Left cardiac atrium (tissue), 4 donors: ENCODE measurements at regions not wholly inside any gene's neighbourhood (a gene's known extent, or its start where the extent isn't known, plus 50 kb on each side); places are given as distances from the start of the nearest gene placed in this dataset.

Experiments
- ATAC-seq, 2 donors: fragments of 200-7000 bp; cut with Tn5 transposase; one replicate each; pipeline ENCODE4 v1.9.1; 2020; ENCODE audit warnings: mild to moderate bottlenecking in 2 of 2, moderate library complexity in 2 of 2
- DNase-seq: peaks from one replicate; pipeline ENCODE4 v3.0.0-alpha.2; 2020
- intact Hi-C, 2 donors: fragments of 100-400 bp; cut with DNase I; formaldehyde crosslinking; loops; one replicate each; pipeline versions ENCODE4 v1.14.1 to v1.15.1; 2022 to 2023
- donor health status: DM: no; HTN: yes; CAD: no.
- donor health status: DM: no; HTN: yes; CAD: no; lungs with severe emphysema.
- donor health status: DM: yes; HTN: yes; CAD: no.
- donor health status: Dilated cardiomyopathy.

DNA sequence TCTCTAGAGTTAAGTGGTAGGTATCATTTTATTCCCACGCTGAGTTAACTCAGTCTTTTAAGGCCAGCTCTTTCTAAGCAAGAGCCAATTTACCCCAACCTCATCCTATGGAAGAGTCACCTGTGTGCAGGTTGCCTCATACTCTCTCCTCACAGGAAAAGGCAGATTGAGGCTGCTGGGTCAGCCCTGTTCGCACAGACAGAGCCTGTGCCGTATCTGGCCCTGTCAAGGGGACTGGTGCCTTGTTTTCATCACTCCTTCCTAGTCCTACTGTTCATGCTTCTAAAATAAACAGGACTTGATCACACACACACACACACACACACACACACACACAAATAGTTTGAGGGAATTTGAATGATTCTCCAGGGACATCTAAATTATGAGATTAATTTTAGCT lies 285.0 kb downstream of the SLC6A15 start:
- intact Hi-C loops: no loop called here
- no peak for ATAC-seq
- no peak for DNase-seq

GRCh38 chr12:84624601-84625000 lies 288.0 kb downstream of the SLC6A15 start:
- intact Hi-C loops: no loop called here
- ATAC-seq: no peak
- DNase-seq: no peak

DNA sequence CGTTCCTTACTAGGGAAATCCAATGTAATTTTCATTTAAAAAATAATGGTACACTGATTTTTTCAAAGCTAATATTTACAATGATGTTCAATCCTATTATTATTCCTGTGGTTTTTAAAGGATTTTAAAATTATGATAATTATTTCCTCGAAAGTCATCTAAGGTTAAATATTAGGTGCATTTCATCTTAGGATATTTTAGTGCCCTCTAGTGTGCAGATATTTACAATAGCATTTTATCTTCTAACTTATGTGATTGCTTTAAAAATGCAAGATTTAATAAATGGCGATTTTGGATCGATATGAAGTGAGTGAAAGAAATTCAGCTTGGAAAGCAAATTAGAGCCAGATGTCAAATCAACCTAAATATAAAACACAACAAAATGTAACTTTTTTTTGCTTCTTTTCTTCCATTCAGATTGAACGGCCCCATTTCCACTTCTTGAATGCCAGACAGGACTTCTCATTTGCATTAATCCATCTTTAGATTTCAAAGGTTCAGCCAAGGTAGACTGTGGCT lies 293.5 kb downstream of the SLC6A15 start:
- intact Hi-C loops: no loop called here
- ATAC-seq (no peak), DNase-seq (no peak)

GRCh38 chr12:84607170-84607819 lies 305.3 kb downstream of the SLC6A15 start:
- no peak for DNase-seq
- intact Hi-C loops: no loop called here
- no peak for ATAC-seq

- intact Hi-C loops: no loop called here
Observed at GRCh38 chr12:84605983-84606382, 306.6 kb downstream of the SLC6A15 start.

DNA sequence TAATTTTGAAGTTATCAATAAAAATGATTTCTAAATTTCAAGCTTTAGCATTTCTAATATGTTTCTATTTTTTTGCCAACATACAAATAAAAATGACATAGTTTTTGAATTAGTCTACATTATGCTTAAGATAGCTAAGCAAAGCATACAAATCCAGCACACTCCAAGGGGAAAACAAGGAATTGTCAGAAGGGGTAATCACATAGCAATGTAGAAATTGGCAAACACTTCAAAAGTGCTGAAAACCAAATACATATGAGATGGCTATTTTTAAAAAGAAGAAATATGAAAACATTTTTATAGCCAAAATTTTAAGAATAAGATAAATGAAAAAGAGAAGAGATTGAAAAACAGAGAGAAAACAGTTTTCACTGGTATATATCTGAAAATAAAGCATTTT lies 308.0 kb downstream of the SLC6A15 start:
- no peak for ATAC-seq
- intact Hi-C loops: no loop called here
- no peak for DNase-seq

More at GRCh38 chr12:84605983-84606382, 306.6 kb downstream of the SLC6A15 start:
- ATAC-seq (no peak), DNase-seq (no peak)

- DNase-seq (no peak), ATAC-seq (no peak)
- intact Hi-C loops: no loop called here
Observed at GRCh38 chr12:84603484-84604248, 308.9 kb downstream of the SLC6A15 start.

GRCh38 chr12:84601483-84601882 lies 311.1 kb downstream of the SLC6A15 start:
- DNase-seq (no peak), ATAC-seq (no peak)
- intact Hi-C loops: no loop called here

GRCh38 chr12:84599539-84599938 lies 313.1 kb downstream of the SLC6A15 start:
- ATAC-seq: no peak
- intact Hi-C loops: no loop called here
- no peak for DNase-seq

DNA sequence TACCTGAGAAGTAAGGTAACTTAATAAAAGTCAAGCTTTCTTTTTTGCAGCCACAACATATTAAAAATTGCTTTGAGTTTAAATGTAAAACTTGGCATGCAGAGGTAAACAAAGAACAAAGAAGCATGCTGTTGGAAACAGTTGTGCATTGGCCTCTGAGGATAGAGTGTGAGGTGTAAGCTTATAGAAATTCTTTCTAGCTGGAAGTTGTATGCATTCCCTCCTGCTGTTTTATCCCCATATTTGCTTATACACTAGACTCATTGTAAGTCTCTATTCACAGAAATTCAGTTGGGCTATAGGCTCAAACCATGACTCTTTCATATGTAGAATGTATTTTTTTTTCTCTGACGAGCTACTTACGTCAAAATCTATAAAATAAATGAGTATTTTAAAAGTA lies 316.3 kb downstream of the SLC6A15 start:
- DNase-seq (no peak), ATAC-seq (no peak)
- intact Hi-C loops: no loop called here

GRCh38 chr12:84594157-84594556 lies 318.4 kb downstream of the SLC6A15 start:
- intact Hi-C loops: no loop called here
- ATAC-seq: no peak
- no peak for DNase-seq

GRCh38 chr12:84585776-84586395 lies 326.7 kb downstream of the SLC6A15 start:
- no peak for ATAC-seq
- intact Hi-C loops: no loop called here
- DNase-seq: no peak

- intact Hi-C loops: no loop called here
- ATAC-seq (no peak), DNase-seq (no peak)
Observed at GRCh38 chr12:84572196-84572595, 340.4 kb downstream of the SLC6A15 start.

DNA sequence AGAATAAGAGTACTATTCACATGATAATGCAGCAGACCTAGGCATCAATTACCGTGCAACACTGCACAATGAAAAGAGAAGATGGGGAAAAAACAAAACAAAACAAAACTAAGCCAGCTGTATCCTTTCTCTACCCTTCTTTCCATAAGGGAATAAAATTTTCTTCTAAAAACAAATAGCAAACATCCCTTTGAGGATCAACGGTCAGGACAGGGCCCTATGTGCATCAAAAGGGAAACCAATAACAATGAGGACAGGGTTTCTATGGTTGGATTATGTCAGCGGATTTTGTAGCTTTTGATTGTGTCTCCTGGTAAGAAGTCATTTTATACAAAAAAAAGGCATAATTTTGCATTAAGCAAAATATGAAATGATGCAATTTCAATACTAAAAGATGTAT lies 350.3 kb downstream of the SLC6A15 start:
- DNase-seq: no peak
- intact Hi-C loops: no loop called here
- no peak for ATAC-seq

DNA sequence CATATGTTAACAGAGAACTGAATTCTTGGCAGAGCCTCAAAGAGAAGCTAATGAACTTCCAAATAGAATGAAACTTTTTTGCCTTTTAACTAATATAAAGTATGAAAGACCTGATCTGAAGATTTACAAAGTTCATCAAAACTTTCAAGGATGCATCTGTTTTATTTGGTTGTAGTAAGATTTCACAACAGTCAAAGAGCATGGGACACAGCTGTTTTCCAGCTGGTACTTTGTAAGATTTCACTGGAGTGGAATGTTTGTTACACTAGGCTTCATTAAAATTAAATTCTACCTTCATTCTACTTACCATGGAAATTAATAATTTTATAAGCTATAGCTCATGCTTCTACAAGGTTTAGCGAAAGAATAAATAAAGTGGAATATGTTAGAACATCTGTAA lies 351.2 kb downstream of the SLC6A15 start:
- DNase-seq: no peak
- intact Hi-C loops: no loop called here
- no peak for ATAC-seq

GRCh38 chr12:84554199-84554723 lies 358.3 kb downstream of the SLC6A15 start:
- ATAC-seq (no peak), DNase-seq (no peak)
- intact Hi-C loops: no loop called here

GRCh38 chr12:84553331-84554117 lies 359.1 kb downstream of the SLC6A15 start:
- intact Hi-C loops: no loop called here
- DNase-seq: no peak
- no peak for ATAC-seq

DNA sequence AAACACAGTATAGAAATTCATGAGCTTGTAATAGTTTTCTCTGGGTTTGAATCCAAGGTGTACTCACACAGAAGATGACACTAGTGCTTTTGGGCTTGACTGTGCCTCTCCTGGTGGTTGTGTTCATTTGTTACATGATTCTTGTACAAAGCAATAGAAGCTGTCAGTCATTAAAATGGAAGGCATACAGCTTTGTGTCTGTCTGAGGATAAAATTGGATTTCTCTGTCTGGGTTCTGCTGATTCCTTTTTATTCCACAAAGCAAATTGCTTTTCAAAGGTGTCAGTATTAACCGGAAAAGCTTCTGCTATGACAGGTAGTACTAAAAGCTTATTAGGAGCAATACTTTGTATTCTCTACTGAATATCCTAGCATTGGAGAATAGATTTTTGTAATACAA lies 361.2 kb downstream of the SLC6A15 start:
- DNase-seq (no peak), ATAC-seq (no peak)
- intact Hi-C loops: no loop called here

DNA sequence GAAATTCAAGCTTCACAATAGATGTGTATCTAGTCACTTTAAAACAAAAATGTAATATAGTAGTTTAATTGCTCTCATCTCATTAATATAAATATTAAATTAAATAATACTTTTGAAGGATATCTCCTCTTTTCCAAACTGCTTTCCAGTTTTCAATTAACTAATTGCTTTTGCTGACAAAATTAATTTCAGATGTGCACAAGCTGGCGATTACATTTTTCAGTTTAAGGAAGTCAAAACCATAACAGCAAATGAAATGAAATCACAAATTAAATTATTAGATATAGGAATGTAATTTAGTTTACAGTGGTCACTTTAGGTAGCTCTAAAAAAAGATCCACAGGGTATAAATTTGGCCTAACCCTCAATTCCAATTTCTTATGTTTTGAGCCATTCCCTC lies 362.1 kb downstream of the SLC6A15 start:
- no peak for DNase-seq
- intact Hi-C loops: no loop called here
- ATAC-seq: no peak
